OCI-LY1 (cell line): ENCODE measurements at regions not wholly inside any gene's neighbourhood (a gene's known extent, or its start where the extent isn't known, plus 50 kb on each side); places are given as distances from the start of the nearest gene placed in this dataset.

Experiments used
- H2AFZ ChIP-seq: fragments of 200-600 bp; sonication (generic), shearing (Covaris generic); 2 replicates; pipeline ENCODE4 v1.6.0; 2014; ENCODE audit warnings: antibody characterized with exemption, mild to moderate bottlenecking, low read length
- H3F3A ChIP-seq: fragments of 200-600 bp; sonication (generic), shearing (Covaris generic); 2 replicates; pipeline ENCODE4 v1.6.0; 2014; ENCODE audit warnings: mild to moderate bottlenecking, antibody characterized with exemption, low read length, moderate library complexity; ENCODE audit not compliant: insufficient read depth
- H3K27ac ChIP-seq: fragments of 200-600 bp; sonication (generic); 2 replicates; pipeline ENCODE4 v1.5.1; 2014; ENCODE audit warnings: low read length, mixed run types, mild to moderate bottlenecking, low read depth; ENCODE audit not compliant: poor library complexity, severe bottlenecking
- H3K27me3 ChIP-seq: fragments of 200-600 bp; sonication (generic); 2 replicates; pipeline ENCODE4 v1.6.0; 2014; ENCODE audit warnings: antibody characterized with exemption, mild to moderate bottlenecking, low read length, moderate library complexity; ENCODE audit not compliant: insufficient read depth
- H3K36me3 ChIP-seq: fragments of 200-600 bp; sonication (generic); 2 replicates; pipeline ENCODE4 v1.6.1; 2014; ENCODE audit warnings: mild to moderate bottlenecking, antibody characterized with exemption, low read length, moderate library complexity, mixed read lengths; ENCODE audit not compliant: insufficient read depth
- H3K4me1 ChIP-seq: fragments of 200-600 bp; sonication (generic); 2 replicates; pipeline ENCODE4 v1.5.1; 2014; ENCODE audit warnings: mild to moderate bottlenecking, low read length, moderate library complexity; ENCODE audit not compliant: insufficient read depth, severe bottlenecking
- H3K4me2 ChIP-seq: fragments of 200-600 bp; sonication (generic), shearing (Covaris generic); 2 replicates; pipeline ENCODE4 v1.6.1; 2014; ENCODE audit warnings: low read length
- H3K4me3 ChIP-seq: fragments of 200-600 bp; sonication (generic); 2 replicates; pipeline ENCODE4 v1.5.1; 2014; ENCODE audit warnings: low read length, low read depth, mild to moderate bottlenecking, mixed read lengths; ENCODE audit not compliant: poor library complexity, severe bottlenecking
- H3K79me2 ChIP-seq: fragments of 200-600 bp; shearing (Covaris generic); 2 replicates; pipeline ENCODE4 v1.6.1; 2016; ENCODE audit warnings: mixed run types, low read length, mixed read lengths; ENCODE audit not compliant: insufficient read depth
- H3K9ac ChIP-seq: fragments of 200-600 bp; sonication (generic), shearing (Covaris generic); 2 replicates; pipeline ENCODE4 v1.6.1; 2014; ENCODE audit warnings: mild to moderate bottlenecking, low read length, mixed read lengths
- H3K9me2 ChIP-seq: fragments of 200-600 bp; sonication (generic), shearing (Covaris generic); 2 replicates; pipeline ENCODE4 v1.6.1; 2014; ENCODE audit warnings: low read depth, mild to moderate bottlenecking, low read length, mixed read lengths
- H3K9me3 ChIP-seq: fragments of 200-600 bp; shearing (Covaris generic); 2 replicates; pipeline ENCODE4 v1.6.1; 2014; ENCODE audit warnings: low read length, mixed read lengths
- H4K20me1 ChIP-seq: fragments of 200-600 bp; sonication (generic), shearing (Covaris generic); 2 replicates; pipeline ENCODE4 v1.6.0; 2016; ENCODE audit warnings: mild to moderate bottlenecking, low read length; ENCODE audit not compliant: insufficient read depth
- EZH2 ChIP-seq: fragments of 200-600 bp; sonication (generic), shearing (Covaris generic); IDR thresholded peaks from 2 replicates; pipeline ENCODE4 v1.8.0; 2017; ENCODE audit warnings: borderline replicate concordance, mixed run types, mild to moderate bottlenecking, antibody characterized with exemption, low read length, moderate library complexity, mixed read lengths
- TF ChIP-seq, protein P1 (sequence below): fragments of 200-600 bp; sonication (generic), shearing (Covaris generic); IDR thresholded peaks from 2 replicates; pipeline ENCODE4 v1.5.1; 2017; ENCODE audit warnings: mild to moderate bottlenecking, antibody characterized with exemption, low read length, moderate library complexity, mixed read lengths

DNA sequence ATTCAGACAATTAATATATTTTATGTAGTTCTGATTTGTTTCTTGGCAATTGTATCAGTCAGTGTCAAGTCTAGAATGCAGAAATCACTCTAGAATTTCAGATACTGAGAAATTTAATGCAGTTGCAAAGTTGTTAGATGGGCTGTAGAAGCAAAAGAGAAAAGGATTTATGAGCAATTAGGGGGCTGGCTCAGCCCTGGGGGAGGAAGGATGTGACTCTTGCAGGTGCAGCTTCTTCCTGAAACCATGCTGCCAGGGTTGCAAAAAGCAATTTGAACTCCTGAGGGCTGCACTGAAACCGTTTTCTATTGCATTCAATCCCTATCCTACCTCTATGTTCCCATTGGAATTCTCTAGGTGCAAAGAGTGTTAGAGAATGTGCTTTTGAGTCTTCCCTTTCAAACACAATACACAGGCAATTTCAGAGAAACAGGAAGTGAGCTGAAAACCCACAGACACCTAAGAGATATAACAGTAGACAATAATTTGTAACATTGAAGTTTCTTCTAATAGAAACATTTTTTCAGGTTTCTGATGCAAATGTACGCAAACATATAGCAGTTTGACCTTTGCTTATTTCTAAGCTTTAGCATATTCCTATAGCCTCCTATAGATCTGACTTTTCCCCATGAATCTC is 814.7 kb upstream of the ATXN8OS start:
- H3K27ac ChIP-seq, result no peak overlapping the region
- no peak overlapping the region for H3K4me3 ChIP-seq
- H3F3A ChIP-seq, result no peaks in the 10 kb centered on the region
- no peak overlapping the region for H3K4me2 ChIP-seq
- no peaks in the 10 kb centered on the region for H3K79me2 ChIP-seq
- no peaks in the 10 kb centered on the region for H4K20me1 ChIP-seq
- H3K9ac ChIP-seq, result no peak overlapping the region
- no peak for TF ChIP-seq EZH2
- TF ChIP-seq, protein P1, sequence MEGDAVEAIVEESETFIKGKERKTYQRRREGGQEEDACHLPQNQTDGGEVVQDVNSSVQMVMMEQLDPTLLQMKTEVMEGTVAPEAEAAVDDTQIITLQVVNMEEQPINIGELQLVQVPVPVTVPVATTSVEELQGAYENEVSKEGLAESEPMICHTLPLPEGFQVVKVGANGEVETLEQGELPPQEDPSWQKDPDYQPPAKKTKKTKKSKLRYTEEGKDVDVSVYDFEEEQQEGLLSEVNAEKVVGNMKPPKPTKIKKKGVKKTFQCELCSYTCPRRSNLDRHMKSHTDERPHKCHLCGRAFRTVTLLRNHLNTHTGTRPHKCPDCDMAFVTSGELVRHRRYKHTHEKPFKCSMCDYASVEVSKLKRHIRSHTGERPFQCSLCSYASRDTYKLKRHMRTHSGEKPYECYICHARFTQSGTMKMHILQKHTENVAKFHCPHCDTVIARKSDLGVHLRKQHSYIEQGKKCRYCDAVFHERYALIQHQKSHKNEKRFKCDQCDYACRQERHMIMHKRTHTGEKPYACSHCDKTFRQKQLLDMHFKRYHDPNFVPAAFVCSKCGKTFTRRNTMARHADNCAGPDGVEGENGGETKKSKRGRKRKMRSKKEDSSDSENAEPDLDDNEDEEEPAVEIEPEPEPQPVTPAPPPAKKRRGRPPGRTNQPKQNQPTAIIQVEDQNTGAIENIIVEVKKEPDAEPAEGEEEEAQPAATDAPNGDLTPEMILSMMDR, result no peak
- no peaks in the 10 kb centered on the region for H3K9me2 ChIP-seq
- H3K27me3 ChIP-seq, result no peaks in the 10 kb centered on the region
- H3K36me3 ChIP-seq, result no peaks in the 10 kb centered on the region
- H2AFZ ChIP-seq, result no peak overlapping the region
- H3K4me1 ChIP-seq, result no peaks in the 10 kb centered on the region
- no peaks in the 10 kb centered on the region for H3K9me3 ChIP-seq

DNA sequence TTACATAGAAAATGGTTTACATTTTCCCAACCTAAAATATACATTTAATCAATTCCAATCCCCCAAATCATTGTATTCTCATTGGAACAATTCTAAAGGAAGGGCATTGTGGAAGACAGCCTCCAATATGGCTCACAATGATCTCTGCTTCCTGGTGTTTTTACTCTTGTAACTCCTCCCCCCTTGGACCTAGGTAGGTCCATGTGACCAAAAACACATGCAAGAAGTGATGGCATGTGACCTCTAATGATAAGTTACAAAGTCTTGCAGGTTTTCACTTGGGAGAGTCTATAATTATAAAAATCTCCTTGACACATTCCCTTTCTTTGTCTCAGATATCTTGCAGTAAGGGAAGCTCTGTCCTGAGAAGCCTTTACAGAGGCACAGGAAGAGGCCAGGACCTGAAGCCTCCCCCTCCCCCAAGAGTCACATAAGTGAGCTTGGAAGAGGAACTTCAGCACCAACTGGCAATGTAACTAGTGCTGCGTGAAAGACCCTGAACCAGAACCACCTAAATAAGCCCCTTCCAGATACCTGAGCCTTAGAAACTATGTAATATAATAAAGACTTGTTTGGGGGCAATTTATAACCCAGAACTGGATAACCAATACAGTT is 816.2 kb upstream of the ATXN8OS start:
- TF ChIP-seq, protein P1, result no peak
- no peaks in the 10 kb centered on the region for H3K27me3 ChIP-seq
- no peak overlapping the region for H3K27ac ChIP-seq

DNA sequence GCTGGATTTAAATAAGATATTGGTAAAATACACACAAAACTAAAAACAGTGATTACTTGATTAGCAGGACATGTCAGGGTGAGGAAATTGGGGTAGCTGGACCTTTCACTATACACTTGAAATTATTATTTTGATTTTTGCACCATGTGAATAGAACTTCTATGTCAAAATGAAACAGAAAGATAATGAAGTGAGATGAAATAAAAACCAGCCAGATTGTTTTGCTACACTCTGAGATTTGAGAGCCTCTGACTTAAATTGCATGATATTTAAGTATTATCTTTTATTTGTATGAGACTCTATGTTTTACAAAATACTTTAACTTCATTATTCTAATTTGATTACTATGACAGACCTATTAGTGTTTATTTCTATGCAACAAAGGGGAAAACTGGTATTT is 819.6 kb upstream of the ATXN8OS start:
- H3K9me2 ChIP-seq, result no peaks in the 10 kb centered on the region
- no peaks in the 10 kb centered on the region for H3K4me1 ChIP-seq
- no peaks in the 10 kb centered on the region for H3F3A ChIP-seq
- H3K4me3 ChIP-seq, result no peak overlapping the region
- TF ChIP-seq EZH2, result no peak
- TF ChIP-seq, protein P1, result no peak
- no peaks in the 10 kb centered on the region for H3K27me3 ChIP-seq
- no peaks in the 10 kb centered on the region for H3K9me3 ChIP-seq
- H3K79me2 ChIP-seq, result no peaks in the 10 kb centered on the region
- H3K4me2 ChIP-seq, result no peak overlapping the region
- H3K9ac ChIP-seq, result no peak overlapping the region
- H3K27ac ChIP-seq, result no peak overlapping the region
- H3K36me3 ChIP-seq, result no peaks in the 10 kb centered on the region
- no peak overlapping the region for H2AFZ ChIP-seq
- H4K20me1 ChIP-seq, result no peaks in the 10 kb centered on the region

More for the DNA sequence above, 816.2 kb upstream of the ATXN8OS start:
- H3K79me2 ChIP-seq, result no peaks in the 10 kb centered on the region
- H3K9ac ChIP-seq, result no peak overlapping the region
- H3F3A ChIP-seq, result no peaks in the 10 kb centered on the region
- no peak overlapping the region for H3K4me3 ChIP-seq
- no peaks in the 10 kb centered on the region for H3K9me3 ChIP-seq
- no peak overlapping the region for H3K4me2 ChIP-seq
- H3K36me3 ChIP-seq, result no peaks in the 10 kb centered on the region
- H3K9me2 ChIP-seq, result no peaks in the 10 kb centered on the region
- H2AFZ ChIP-seq, result no peak overlapping the region
- no peaks in the 10 kb centered on the region for H4K20me1 ChIP-seq
- H3K4me1 ChIP-seq, result no peaks in the 10 kb centered on the region
